UCSD-AML1 (cell line): ENCODE measurements at regions not wholly inside any gene's neighbourhood (a gene's known extent, or its start where the extent isn't known, plus 50 kb on each side); places are given as distances from the start of the nearest gene placed in this dataset.

ENCODE experiments used
- DNase-seq: peaks from one replicate; lab custom pipeline; 2025; ENCODE audit not compliant: unreplicated experiment; lab: John Stamatoyannopoulos, UW

DNA sequence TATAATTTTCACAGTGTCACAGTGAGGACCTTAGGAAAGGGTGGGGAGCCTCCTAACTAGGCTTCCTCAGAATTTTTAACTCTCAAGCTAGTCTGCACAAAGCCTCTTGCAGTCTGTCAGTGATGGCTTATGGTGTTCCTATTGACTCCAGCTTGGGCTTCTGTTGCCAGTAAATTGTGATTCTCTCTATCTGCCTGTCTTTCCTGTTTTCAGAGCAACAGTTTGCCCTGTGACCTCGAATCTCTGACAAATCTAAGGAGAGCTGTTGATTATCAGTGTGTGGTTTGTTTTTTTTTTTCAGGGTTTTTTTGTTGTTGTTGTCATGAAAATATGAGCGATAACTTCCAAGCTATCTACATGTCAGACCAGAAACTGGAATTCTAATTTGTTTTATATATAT lies 423.2 kb upstream of the B3GALT2 start:
- DNase-seq = no peak

DNA sequence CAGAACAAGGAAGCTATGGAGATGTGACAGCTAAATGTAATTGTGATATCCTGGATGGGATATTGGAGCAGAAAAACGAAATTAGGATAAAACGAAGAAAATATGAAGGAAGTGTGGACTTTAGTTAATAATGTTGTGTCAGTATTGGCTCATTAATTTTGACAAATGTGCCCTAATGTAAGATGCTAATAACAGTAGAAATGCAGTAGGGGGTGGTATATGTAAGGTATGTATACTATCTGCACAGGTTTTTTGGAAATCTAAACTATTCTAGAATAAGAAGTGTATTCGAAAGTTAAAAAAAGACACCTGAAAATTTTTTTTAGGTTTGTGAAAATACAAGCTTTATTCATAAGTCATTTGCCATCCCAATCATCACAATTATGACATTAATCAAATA lies 421.4 kb upstream of the B3GALT2 start:
- no peak for DNase-seq

DNA sequence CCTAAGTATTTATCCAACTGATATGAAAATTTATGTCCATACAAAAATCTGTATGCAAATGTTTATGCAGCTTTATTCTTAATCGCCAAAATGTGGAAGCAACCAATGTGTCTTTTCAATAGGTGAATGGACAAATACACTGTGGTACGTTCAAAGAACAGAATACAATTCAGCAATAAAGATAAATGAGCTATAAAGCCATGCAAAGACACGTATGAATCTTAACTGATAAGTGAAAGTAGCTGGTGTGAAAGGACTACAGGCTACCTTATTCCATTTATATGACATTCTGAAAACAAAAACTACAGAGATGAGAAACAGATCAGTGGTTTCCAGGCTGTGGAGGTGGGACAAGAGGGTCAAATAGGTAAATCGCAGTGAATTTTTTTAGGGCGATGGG lies 419.6 kb upstream of the B3GALT2 start:
- DNase-seq = no peak

GRCh38 chr1:193602705-193603104 lies 416.3 kb upstream of the B3GALT2 start:
- no peak for DNase-seq

GRCh38 chr1:193593147-193593885 lies 406.9 kb upstream of the B3GALT2 start:
- no peak for DNase-seq

DNA sequence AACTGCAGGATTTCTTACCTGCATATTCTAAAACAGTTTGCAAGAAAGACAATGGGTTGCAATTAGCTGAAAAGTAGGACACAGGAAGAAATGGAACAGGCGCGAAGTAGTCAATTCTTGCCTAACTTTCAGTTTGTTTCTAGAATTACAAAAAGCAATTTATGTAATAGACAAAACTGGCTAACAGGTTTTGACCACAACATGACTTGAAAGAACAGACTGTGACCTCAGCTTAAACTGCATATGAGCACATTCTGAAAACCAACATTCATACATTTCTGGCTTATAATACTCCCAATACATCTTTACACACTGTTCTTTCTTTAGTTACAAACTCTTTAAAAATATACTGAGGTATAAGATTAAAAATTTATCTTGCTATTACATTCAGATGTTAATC lies 405.9 kb upstream of the B3GALT2 start:
- DNase-seq = no peak

GRCh38 chr1:193590102-193590501 lies 403.7 kb upstream of the B3GALT2 start:
- no peak for DNase-seq

DNA sequence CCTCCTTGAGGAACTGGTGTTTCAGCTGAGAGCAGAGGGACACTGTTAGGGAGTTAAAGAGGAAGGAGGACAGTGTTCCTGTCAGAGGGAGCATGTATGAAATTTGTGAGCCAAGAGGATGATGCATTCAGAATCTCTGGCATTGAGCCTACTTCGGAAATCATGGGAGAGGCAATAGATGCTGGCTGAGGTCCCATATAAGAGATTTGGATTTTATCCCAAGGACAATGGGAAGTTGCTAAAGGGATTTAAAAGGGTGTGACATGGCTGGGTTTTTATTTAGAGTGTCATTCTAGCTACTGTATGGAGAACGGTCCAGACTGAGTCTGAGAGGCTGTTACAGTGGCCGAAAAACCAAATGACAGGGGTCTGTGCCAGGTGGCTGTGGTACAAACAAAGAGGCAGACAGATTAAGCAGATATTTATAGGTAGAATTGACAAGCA lies 403.2 kb upstream of the B3GALT2 start:
- no peak for DNase-seq

DNA sequence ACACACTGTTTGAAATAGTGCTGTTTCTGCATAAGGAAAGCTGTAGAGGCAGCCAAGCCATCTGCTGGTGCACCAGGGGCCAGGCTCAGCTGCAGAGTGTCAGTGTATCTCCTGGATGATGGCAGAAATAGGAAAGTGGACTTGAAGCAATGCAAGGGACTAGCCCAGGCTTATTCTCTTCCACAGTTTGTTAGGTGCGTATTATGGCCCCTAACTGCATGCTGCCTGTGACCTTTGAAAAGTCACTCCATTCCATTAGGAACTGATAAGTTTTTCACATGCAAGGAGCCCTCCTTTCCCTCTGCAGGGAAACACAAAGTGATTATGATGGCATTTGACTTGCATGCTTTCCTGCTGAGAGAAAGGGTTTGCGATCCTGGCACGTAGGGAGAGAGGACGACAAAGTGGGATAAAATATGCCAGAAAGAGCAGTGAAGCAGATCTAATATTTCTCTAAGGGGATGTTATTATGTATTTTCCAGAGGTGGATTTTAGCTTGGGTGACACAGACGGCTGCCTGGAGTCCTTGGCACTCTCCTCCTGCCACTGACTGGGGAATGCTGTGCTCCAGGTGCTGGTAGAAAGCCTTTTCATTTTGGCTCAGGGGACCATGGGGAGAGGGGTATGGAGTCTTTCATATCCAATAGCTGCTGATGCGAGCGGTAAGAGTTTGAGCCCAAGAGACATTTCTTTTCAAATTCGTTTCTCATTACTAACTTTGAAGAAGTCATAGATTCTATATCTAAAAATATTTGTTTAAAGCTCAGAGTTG lies 402.1 kb upstream of the B3GALT2 start:
- DNase-seq = peak; percentile 9

- DNase-seq = no peak
Observed at GRCh38 chr1:193584731-193585239, 398.4 kb upstream of the B3GALT2 start.

- DNase-seq = no peak
Observed at GRCh38 chr1:193581341-193581740, 394.9 kb upstream of the B3GALT2 start.

GRCh38 chr1:193580419-193580818 lies 394.0 kb upstream of the B3GALT2 start:
- DNase-seq = no peak

- no peak for DNase-seq
Observed at GRCh38 chr1:193579323-193579722, 392.9 kb upstream of the B3GALT2 start.

- DNase-seq = no peak
Observed at GRCh38 chr1:193574913-193575312, 388.5 kb upstream of the B3GALT2 start.

DNA sequence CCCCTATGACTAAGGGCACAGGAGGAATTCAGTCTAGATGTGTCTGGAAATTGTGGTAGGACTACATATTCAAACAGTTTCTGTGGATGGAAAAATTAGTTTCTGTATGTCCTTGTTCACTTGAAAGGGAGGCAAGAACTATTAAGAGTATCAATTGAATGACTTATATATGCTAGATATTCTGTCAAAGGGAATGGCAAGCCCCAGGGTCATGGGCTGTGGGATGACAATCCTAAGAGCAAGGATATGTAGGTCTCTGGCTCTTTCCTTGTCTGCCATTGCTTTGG lies 383.5 kb upstream of the B3GALT2 start:
- DNase-seq = no peak

GRCh38 chr1:193569096-193569982 lies 382.9 kb upstream of the B3GALT2 start:
- no peak for DNase-seq

DNA sequence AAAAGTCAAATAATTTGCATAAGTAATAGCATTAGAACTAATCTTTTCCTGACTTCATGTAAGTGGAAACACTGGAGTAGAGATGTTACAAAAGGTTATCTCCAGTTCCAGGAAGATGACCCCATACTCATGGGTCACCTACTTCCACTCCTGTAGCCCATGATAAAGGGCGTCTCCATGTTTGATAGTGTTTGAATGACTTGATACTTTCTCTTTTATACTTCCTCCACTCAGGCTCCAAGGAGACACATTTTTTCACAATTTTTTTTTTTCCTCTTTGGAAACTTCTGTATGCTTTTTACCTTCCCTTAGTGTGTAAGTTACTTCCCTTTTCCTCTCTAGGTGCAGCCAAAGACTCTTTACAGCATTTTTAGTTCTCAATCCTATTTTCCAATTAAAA lies 382.1 kb upstream of the B3GALT2 start:
- DNase-seq = no peak

DNA sequence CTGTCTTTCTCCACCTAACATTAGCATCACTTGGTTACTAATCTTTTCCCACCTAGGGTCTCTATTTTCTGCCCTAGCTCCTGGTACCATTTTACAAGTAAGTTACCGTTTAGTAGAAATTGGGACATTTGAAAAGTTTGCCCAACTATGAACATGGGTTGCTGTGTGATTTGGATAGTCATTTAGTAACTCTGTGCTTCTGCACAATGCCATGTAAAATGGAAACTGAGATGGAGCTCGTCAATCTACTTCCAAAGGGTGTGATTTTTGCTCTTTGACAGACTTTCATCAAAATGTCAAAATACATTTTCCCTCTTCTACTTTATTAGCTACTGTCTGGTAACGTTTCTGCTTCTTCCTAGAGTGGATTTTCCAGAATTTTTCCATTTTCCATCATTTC lies 381.5 kb upstream of the B3GALT2 start:
- no peak for DNase-seq

- no peak for DNase-seq
Observed at GRCh38 chr1:193566735-193567134, 380.3 kb upstream of the B3GALT2 start.

- no peak for DNase-seq
Observed at GRCh38 chr1:193565971-193566577, 379.7 kb upstream of the B3GALT2 start.

GRCh38 chr1:193562121-193562520 lies 375.7 kb upstream of the B3GALT2 start:
- DNase-seq = no peak
